ENCODE measurements at regions not wholly inside any gene's neighbourhood (a gene's known extent, or its start where the extent isn't known, plus 50 kb on each side); places are given as distances from the start of the nearest gene placed in this dataset.

GRCh38 chr16:49130397-49130796, 151.2 kb downstream of the CBLN1 start:
- DNase-seq (ENCODE audit: low spot score) (no peak), ATAC-seq (ENCODE audit: low FRiP score) (no peak)
- TF ChIP-seq CTCF (IDR thresholded peaks at IDR 0.05) = no peak

- no peak for ATAC-seq (ENCODE audit: low FRiP score)
- TF ChIP-seq CTCF (IDR thresholded peaks at IDR 0.05) = no peak
- DNase-seq (ENCODE audit: low spot score) = no peak
These were observed 151.7 kb downstream of the CBLN1 start for GRCh38 chr16:49129935-49130334.

- DNase-seq (ENCODE audit: low spot score) = no peak
- no peak for TF ChIP-seq CTCF (IDR thresholded peaks at IDR 0.05)
- no peak for ATAC-seq (ENCODE audit: low FRiP score)
These were observed 152.9 kb downstream of the CBLN1 start for GRCh38 chr16:49128740-49129139.

- no peak for TF ChIP-seq CTCF (IDR thresholded peaks at IDR 0.05)
- DNase-seq (ENCODE audit: low spot score) (no peak), ATAC-seq (ENCODE audit: low FRiP score) (no peak)
These were observed 154.5 kb downstream of the CBLN1 start for GRCh38 chr16:49127103-49127502.

- TF ChIP-seq CTCF (IDR thresholded peaks at IDR 0.05) = no peak
- DNase-seq (ENCODE audit: low spot score) (no peak), ATAC-seq (ENCODE audit: low FRiP score) (no peak)
These were observed 160.0 kb downstream of the CBLN1 start for GRCh38 chr16:49121636-49122035.

GRCh38 chr16:49120631-49121030, 161.0 kb downstream of the CBLN1 start:
- TF ChIP-seq CTCF (IDR thresholded peaks at IDR 0.05) = no peak
- DNase-seq (ENCODE audit: low spot score) (no peak), ATAC-seq (ENCODE audit: low FRiP score) (no peak)

- no peak for DNase-seq (ENCODE audit: low spot score)
- no peak for TF ChIP-seq CTCF (IDR thresholded peaks at IDR 0.05)
- no peak for ATAC-seq (ENCODE audit: low FRiP score)
These were observed 164.8 kb downstream of the CBLN1 start for GRCh38 chr16:49116873-49117272.

All from omental fat pad (tissue), 3 donors.